SK-N-MC (cell line): ENCODE measurements at regions not wholly inside any gene's neighbourhood (a gene's known extent, or its start where the extent isn't known, plus 50 kb on each side); places are given as distances from the start of the nearest gene placed in this dataset.

Source experiments
- EZH2 ChIP-seq: fragments of 200-600 bp; sonication (generic); IDR thresholded peaks from one replicate; pipeline ENCODE4 v1.6.1; 2017; ENCODE audit warnings: antibody characterized with exemption
- FOXP2 ChIP-seq: optimal IDR thresholded peaks from 2 replicates; pipeline ENCODE3; 2011; ENCODE audit warnings: mild to moderate bottlenecking, moderate library complexity; ENCODE audit not compliant: insufficient read depth; ENCODE audit errors: extremely low read length, control extremely low read depth
- POLR2AphosphoS5 ChIP-seq: IDR thresholded peaks from 2 replicates; pipeline ENCODE4 v1.6.1; 2012; ENCODE audit warnings: mild to moderate bottlenecking, low read depth, low read length, borderline replicate concordance

GRCh38 chr18:77344786-77345500, 95.3 kb downstream of the GALR1 start:
- TF ChIP-seq POLR2AphosphoS5 (no peak), EZH2 (no peak), FOXP2 (no peak)
